ENCODE measurements at regions not wholly inside any gene's neighbourhood (a gene's known extent, or its start where the extent isn't known, plus 50 kb on each side); places are given as distances from the start of the nearest gene placed in this dataset.

DNA sequence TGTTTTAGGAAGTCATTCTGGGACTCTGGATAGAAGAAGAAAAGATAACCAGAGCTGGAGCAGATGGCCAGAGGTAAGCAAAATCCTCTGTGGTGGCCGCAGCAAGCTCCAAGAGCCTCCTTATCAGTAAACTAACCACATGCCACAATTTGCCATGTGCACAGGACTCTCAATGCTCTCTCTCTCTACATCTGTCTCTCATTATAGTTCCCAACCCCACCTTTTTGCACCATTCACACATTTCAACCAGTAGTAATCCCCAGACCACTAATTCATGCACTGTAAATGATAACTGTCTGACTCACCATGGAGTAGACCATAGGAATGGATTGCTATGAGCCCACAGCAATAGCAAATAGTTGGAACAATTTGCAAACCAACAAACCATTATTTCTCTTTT, 526.1 kb downstream of the TLR4 start:
- H3K27ac ChIP-seq (ENCODE audit: extremely low read depth, low read depth, low read length), result no peak overlapping the region
- POLR2A ChIA-PET, result no interaction called here
- H3K36me3 ChIP-seq (ENCODE audit: control insufficient read depth in 2 of 2, insufficient read depth in 1 of 2, low read length in 2 of 2), result no peaks in the 10 kb centered on the region
- H3K4me1 ChIP-seq (ENCODE audit: control insufficient read depth, insufficient read depth, low read length), result no peaks in the 10 kb centered on the region
- H3K4me3 ChIP-seq (ENCODE audit: low read depth, low read length), result no peak overlapping the region
- CTCF ChIA-PET, result no interaction called here
- no peaks in the 10 kb centered on the region for H3K9me3 ChIP-seq (ENCODE audit: control insufficient read depth, insufficient read depth, low read depth, low read length)
- TF ChIP-seq ZNF707 (tag by site-specific recombination; IDR thresholded peaks at IDR 0.05) (no peak), ZNF596 (tag by site-specific recombination; IDR thresholded peaks at IDR 0.05) (no peak), ZNF169 (tag by site-specific recombination; IDR thresholded peaks at IDR 0.05) (no peak), ZNF324 (tag by site-specific recombination; IDR thresholded peaks at IDR 0.05) (no peak), ZNF202 (tag by site-specific recombination; IDR thresholded peaks at IDR 0.05; ENCODE audit: borderline replicate concordance) (no peak)
- TF ChIP-seq, protein P1, sequence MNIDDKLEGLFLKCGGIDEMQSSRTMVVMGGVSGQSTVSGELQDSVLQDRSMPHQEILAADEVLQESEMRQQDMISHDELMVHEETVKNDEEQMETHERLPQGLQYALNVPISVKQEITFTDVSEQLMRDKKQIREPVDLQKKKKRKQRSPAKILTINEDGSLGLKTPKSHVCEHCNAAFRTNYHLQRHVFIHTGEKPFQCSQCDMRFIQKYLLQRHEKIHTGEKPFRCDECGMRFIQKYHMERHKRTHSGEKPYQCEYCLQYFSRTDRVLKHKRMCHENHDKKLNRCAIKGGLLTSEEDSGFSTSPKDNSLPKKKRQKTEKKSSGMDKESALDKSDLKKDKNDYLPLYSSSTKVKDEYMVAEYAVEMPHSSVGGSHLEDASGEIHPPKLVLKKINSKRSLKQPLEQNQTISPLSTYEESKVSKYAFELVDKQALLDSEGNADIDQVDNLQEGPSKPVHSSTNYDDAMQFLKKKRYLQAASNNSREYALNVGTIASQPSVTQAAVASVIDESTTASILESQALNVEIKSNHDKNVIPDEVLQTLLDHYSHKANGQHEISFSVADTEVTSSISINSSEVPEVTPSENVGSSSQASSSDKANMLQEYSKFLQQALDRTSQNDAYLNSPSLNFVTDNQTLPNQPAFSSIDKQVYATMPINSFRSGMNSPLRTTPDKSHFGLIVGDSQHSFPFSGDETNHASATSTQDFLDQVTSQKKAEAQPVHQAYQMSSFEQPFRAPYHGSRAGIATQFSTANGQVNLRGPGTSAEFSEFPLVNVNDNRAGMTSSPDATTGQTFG (tag by site-specific recombination; IDR thresholded peaks at IDR 0.05; ENCODE audit: borderline replicate concordance), result no peak

DNA sequence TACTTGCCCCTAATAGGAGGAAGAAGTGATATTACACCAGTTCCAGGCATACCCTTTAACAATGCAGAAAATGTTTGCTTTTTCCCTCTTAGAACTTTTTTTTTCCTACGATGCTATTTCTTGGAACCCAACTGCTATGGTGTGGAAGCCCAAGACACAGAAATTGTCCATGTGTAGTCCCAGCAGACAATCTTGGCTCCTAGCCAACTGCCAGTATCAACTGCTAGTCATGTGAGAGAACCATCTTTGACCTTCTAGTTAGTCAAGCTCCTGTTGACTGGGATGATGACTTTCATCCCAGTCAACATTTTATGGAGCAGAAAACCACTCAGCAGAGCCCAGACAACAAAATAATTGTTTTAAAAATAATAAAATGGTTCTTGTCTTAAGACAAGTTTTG, 532.4 kb downstream of the TLR4 start:
- TF ChIP-seq ZNF707 (tag by site-specific recombination; IDR thresholded peaks at IDR 0.05) (no peak), ZNF610 (tag by site-specific recombination; IDR thresholded peaks at IDR 0.05; ENCODE audit: borderline replicate concordance) (no peak), ZNF561 (tag by site-specific recombination; IDR thresholded peaks at IDR 0.05; ENCODE audit: borderline replicate concordance) (no peak), MEIS1 (CRISPR knock-in tag; IDR thresholded peaks at IDR 0.05; ENCODE audit: borderline replicate concordance) (no peak)
- TF ChIP-seq, protein P2, sequence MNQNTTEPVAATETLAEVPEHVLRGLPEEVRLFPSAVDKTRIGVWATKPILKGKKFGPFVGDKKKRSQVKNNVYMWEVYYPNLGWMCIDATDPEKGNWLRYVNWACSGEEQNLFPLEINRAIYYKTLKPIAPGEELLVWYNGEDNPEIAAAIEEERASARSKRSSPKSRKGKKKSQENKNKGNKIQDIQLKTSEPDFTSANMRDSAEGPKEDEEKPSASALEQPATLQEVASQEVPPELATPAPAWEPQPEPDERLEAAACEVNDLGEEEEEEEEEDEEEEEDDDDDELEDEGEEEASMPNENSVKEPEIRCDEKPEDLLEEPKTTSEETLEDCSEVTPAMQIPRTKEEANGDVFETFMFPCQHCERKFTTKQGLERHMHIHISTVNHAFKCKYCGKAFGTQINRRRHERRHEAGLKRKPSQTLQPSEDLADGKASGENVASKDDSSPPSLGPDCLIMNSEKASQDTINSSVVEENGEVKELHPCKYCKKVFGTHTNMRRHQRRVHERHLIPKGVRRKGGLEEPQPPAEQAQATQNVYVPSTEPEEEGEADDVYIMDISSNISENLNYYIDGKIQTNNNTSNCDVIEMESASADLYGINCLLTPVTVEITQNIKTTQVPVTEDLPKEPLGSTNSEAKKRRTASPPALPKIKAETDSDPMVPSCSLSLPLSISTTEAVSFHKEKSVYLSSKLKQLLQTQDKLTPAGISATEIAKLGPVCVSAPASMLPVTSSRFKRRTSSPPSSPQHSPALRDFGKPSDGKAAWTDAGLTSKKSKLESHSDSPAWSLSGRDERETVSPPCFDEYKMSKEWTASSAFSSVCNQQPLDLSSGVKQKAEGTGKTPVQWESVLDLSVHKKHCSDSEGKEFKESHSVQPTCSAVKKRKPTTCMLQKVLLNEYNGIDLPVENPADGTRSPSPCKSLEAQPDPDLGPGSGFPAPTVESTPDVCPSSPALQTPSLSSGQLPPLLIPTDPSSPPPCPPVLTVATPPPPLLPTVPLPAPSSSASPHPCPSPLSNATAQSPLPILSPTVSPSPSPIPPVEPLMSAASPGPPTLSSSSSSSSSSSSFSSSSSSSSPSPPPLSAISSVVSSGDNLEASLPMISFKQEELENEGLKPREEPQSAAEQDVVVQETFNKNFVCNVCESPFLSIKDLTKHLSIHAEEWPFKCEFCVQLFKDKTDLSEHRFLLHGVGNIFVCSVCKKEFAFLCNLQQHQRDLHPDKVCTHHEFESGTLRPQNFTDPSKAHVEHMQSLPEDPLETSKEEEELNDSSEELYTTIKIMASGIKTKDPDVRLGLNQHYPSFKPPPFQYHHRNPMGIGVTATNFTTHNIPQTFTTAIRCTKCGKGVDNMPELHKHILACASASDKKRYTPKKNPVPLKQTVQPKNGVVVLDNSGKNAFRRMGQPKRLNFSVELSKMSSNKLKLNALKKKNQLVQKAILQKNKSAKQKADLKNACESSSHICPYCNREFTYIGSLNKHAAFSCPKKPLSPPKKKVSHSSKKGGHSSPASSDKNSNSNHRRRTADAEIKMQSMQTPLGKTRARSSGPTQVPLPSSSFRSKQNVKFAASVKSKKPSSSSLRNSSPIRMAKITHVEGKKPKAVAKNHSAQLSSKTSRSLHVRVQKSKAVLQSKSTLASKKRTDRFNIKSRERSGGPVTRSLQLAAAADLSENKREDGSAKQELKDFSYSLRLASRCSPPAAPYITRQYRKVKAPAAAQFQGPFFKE (tag by site-specific recombination; IDR thresholded peaks at IDR 0.05; ENCODE audit: borderline replicate concordance), result no peak
- TF ChIP-seq, protein P3, sequence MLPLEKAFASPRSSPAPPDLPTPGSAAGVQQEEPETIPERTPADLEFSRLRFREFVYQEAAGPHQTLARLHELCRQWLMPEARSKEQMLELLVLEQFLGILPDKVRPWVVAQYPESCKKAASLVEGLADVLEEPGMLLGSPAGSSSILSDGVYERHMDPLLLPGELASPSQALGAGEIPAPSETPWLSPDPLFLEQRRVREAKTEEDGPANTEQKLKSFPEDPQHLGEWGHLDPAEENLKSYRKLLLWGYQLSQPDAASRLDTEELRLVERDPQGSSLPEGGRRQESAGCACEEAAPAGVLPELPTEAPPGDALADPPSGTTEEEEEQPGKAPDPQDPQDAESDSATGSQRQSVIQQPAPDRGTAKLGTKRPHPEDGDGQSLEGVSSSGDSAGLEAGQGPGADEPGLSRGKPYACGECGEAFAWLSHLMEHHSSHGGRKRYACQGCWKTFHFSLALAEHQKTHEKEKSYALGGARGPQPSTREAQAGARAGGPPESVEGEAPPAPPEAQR (tag by site-specific recombination; IDR thresholded peaks at IDR 0.05), result no peak
- TF ChIP-seq, protein P4, sequence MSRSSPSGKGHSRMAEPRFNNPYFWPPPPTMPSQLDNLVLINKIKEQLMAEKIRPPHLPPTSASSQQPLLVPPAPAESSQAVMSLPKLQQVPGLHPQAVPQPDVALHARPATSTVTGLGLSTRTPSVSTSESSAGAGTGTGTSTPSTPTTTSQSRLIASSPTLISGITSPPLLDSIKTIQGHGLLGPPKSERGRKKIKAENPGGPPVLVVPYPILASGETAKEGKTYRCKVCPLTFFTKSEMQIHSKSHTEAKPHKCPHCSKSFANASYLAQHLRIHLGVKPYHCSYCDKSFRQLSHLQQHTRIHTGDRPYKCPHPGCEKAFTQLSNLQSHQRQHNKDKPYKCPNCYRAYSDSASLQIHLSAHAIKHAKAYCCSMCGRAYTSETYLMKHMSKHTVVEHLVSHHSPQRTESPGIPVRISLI (tag by site-specific recombination; IDR thresholded peaks at IDR 0.05), result no peak
- POLR2A ChIA-PET, result no interaction called here
- CTCF ChIA-PET, result no interaction called here
- no peaks in the 10 kb centered on the region for H3K36me3 ChIP-seq (ENCODE audit: control insufficient read depth in 2 of 2, insufficient read depth in 1 of 2, low read length in 2 of 2)
- no peak overlapping the region for H3K27ac ChIP-seq (ENCODE audit: extremely low read depth, low read depth, low read length)
- no peak overlapping the region for H3K4me3 ChIP-seq (ENCODE audit: low read depth, low read length)
- H3K9me3 ChIP-seq (ENCODE audit: control insufficient read depth, insufficient read depth, low read depth, low read length), result no peaks in the 10 kb centered on the region
- no peaks in the 10 kb centered on the region for H3K4me1 ChIP-seq (ENCODE audit: control insufficient read depth, insufficient read depth, low read length)

Data from HEK293 (cell line).